Ovary (tissue), 3 donors: ENCODE measurements at regions not wholly inside any gene's neighbourhood (a gene's known extent, or its start where the extent isn't known, plus 50 kb on each side); places are given as distances from the start of the nearest gene placed in this dataset.

Experiments used
- CTCF ChIP-seq, 3 donors: fragments of 450-650 bp in 2 of 3; fragments of 200-600 bp in 1 of 3; IDR thresholded peaks; one replicate each; pipeline versions ENCODE4 v1.5.1 to v1.8.0; 2016 to 2022; ENCODE audit warnings: antibody characterized with exemption in 3 of 3, mild to moderate bottlenecking in 1 of 3
- POLR2A ChIP-seq: fragments of 450-650 bp; IDR thresholded peaks from one replicate; pipeline ENCODE4 v1.6.1; 2017; ENCODE audit warnings: antibody characterized with exemption, mild to moderate bottlenecking, moderate library complexity
- donor health status: DM: no; HTN: no; CAD: no.

- no peak for TF ChIP-seq CTCF (IDR thresholded peaks at IDR 0.05)
- no peak for TF ChIP-seq POLR2A
Observed at GRCh38 chr5:103929338-103930013, 366.9 kb upstream of the NUDT12 start.
